ENCODE measurements at regions not wholly inside any gene's neighbourhood (a gene's known extent, or its start where the extent isn't known, plus 50 kb on each side); places are given as distances from the start of the nearest gene placed in this dataset.

DNA sequence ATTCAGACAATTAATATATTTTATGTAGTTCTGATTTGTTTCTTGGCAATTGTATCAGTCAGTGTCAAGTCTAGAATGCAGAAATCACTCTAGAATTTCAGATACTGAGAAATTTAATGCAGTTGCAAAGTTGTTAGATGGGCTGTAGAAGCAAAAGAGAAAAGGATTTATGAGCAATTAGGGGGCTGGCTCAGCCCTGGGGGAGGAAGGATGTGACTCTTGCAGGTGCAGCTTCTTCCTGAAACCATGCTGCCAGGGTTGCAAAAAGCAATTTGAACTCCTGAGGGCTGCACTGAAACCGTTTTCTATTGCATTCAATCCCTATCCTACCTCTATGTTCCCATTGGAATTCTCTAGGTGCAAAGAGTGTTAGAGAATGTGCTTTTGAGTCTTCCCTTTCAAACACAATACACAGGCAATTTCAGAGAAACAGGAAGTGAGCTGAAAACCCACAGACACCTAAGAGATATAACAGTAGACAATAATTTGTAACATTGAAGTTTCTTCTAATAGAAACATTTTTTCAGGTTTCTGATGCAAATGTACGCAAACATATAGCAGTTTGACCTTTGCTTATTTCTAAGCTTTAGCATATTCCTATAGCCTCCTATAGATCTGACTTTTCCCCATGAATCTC lies 814.7 kb upstream of the ATXN8OS start:
- intact Hi-C loops (cut with DNase I) = no loop called here
- 66 to 68% methylated on average over 2 of the region's 2 CpGs for WGBS, 2 donors

DNA sequence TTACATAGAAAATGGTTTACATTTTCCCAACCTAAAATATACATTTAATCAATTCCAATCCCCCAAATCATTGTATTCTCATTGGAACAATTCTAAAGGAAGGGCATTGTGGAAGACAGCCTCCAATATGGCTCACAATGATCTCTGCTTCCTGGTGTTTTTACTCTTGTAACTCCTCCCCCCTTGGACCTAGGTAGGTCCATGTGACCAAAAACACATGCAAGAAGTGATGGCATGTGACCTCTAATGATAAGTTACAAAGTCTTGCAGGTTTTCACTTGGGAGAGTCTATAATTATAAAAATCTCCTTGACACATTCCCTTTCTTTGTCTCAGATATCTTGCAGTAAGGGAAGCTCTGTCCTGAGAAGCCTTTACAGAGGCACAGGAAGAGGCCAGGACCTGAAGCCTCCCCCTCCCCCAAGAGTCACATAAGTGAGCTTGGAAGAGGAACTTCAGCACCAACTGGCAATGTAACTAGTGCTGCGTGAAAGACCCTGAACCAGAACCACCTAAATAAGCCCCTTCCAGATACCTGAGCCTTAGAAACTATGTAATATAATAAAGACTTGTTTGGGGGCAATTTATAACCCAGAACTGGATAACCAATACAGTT lies 816.2 kb upstream of the ATXN8OS start:
- TF ChIP-seq POLR2A (IDR thresholded peaks at IDR 0.05) = no peak
- TF ChIP-seq, protein P1, sequence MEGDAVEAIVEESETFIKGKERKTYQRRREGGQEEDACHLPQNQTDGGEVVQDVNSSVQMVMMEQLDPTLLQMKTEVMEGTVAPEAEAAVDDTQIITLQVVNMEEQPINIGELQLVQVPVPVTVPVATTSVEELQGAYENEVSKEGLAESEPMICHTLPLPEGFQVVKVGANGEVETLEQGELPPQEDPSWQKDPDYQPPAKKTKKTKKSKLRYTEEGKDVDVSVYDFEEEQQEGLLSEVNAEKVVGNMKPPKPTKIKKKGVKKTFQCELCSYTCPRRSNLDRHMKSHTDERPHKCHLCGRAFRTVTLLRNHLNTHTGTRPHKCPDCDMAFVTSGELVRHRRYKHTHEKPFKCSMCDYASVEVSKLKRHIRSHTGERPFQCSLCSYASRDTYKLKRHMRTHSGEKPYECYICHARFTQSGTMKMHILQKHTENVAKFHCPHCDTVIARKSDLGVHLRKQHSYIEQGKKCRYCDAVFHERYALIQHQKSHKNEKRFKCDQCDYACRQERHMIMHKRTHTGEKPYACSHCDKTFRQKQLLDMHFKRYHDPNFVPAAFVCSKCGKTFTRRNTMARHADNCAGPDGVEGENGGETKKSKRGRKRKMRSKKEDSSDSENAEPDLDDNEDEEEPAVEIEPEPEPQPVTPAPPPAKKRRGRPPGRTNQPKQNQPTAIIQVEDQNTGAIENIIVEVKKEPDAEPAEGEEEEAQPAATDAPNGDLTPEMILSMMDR (IDR thresholded peaks at IDR 0.05) = no peak
- TF ChIP-seq POLR2AphosphoS5 (IDR thresholded peaks at IDR 0.05) = no peak
- TF ChIP-seq EP300 (IDR thresholded peaks at IDR 0.05) = no peak
- H3K9me3 ChIP-seq = no peaks in the 10 kb centered on the region
- no peak for DNase-seq
- H3K4me3 ChIP-seq = no peak overlapping the region
- no peaks in the 10 kb centered on the region for H3K4me1 ChIP-seq
- 84 to 90% methylated on average over 1 of the region's 1 CpG for WGBS, 2 donors
- no peaks in the 10 kb centered on the region for H3K27me3 ChIP-seq
- H3K27ac ChIP-seq = no peak overlapping the region
- H3K36me3 ChIP-seq = no peaks in the 10 kb centered on the region
- intact Hi-C loops (cut with DNase I) = no loop called here

More for the DNA sequence above, 814.7 kb upstream of the ATXN8OS start:
- Histone ChIP-seq H3K27me3 (no peaks in the 10 kb centered on the region), H3K27ac (no peak overlapping the region), H3K9me3 (no peaks in the 10 kb centered on the region), H3K4me1 (no peaks in the 10 kb centered on the region), H3K36me3 (no peaks in the 10 kb centered on the region), H3K4me3 (no peak overlapping the region)
- TF ChIP-seq POLR2A (IDR thresholded peaks at IDR 0.05) (no peak), POLR2AphosphoS5 (IDR thresholded peaks at IDR 0.05) (no peak)
- TF ChIP-seq, protein P1 (IDR thresholded peaks at IDR 0.05) = no peak
- no peak for DNase-seq

DNA sequence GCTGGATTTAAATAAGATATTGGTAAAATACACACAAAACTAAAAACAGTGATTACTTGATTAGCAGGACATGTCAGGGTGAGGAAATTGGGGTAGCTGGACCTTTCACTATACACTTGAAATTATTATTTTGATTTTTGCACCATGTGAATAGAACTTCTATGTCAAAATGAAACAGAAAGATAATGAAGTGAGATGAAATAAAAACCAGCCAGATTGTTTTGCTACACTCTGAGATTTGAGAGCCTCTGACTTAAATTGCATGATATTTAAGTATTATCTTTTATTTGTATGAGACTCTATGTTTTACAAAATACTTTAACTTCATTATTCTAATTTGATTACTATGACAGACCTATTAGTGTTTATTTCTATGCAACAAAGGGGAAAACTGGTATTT lies 819.6 kb upstream of the ATXN8OS start:
- TF ChIP-seq EP300 (IDR thresholded peaks at IDR 0.05) (no peak), POLR2AphosphoS5 (IDR thresholded peaks at IDR 0.05) (no peak), POLR2A (IDR thresholded peaks at IDR 0.05) (no peak)
- TF ChIP-seq, protein P1 (IDR thresholded peaks at IDR 0.05) = no peak
- Histone ChIP-seq H3K4me3 (no peak overlapping the region), H3K36me3 (no peaks in the 10 kb centered on the region), H3K4me1 (no peaks in the 10 kb centered on the region), H3K27ac (no peak overlapping the region), H3K9me3 (no peaks in the 10 kb centered on the region), H3K27me3 (no peaks in the 10 kb centered on the region)
- intact Hi-C loops (cut with DNase I) = no loop called here
- no peak for DNase-seq

DNA sequence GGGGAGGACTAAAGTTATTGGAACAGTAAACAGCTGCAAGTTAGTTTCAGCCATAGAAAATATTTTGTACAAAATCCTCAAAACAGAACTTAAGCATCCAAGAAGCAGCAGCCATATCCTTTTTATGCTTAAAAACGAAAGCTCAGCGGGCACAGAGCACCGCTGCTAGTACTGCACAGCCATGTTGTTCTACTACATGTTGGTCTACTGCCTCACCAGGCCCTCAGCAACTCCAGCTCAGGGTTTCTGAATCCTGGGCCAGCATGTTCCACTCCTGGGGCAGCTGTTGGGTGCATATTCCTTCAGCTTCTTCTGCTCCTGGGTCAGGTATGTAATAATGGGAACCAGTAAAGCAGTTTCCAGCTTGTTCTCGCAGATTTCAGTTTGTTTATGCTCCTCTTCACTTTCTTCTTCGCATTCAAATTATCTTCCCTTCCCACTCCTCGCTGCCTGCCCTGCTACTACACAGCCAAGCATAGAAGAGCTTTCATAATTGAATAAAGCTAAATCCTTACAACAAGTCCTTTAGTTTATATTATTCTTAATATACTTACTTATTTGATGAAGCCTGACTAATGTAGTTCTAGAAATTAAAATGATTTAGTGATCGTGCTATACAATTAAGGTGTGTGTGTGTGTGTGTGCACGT lies 820.5 kb upstream of the ATXN8OS start:
- Histone ChIP-seq H3K4me3 (no peak overlapping the region), H3K4me1 (no peaks in the 10 kb centered on the region), H3K27ac (no peak overlapping the region), H3K9me3 (no peaks in the 10 kb centered on the region), H3K36me3 (no peaks in the 10 kb centered on the region), H3K27me3 (no peaks in the 10 kb centered on the region)
- no peak for DNase-seq
- 87 to 89% methylated on average over 8 of the region's 8 CpGs for WGBS, 2 donors
- no peak for TF ChIP-seq POLR2AphosphoS5 (IDR thresholded peaks at IDR 0.05)
- TF ChIP-seq, protein P1 (IDR thresholded peaks at IDR 0.05) = no peak
- no peak for TF ChIP-seq EP300 (IDR thresholded peaks at IDR 0.05)
- TF ChIP-seq POLR2A (IDR thresholded peaks at IDR 0.05) = no peak
- intact Hi-C loops (cut with DNase I) = no loop called here

Data from sigmoid colon (tissue), 6 donors.